ENCODE measurements at regions not wholly inside any gene's neighbourhood (a gene's known extent, or its start where the extent isn't known, plus 50 kb on each side); places are given as distances from the start of the nearest gene placed in this dataset.

GRCh38 chr2:62284471-62284870 is 88.6 kb downstream of the B3GNT2 start:
- H3K36me3 ChIP-seq (ENCODE audit: control insufficient read depth in 4 of 4, insufficient read depth in 3 of 4, low read depth in 1 of 4, low read length in 3 of 4), result no peaks in the 10 kb centered on the region
- no peak overlapping the region for H3K27ac ChIP-seq (ENCODE audit: low read depth in 1 of 2, low read length in 2 of 2)
- peaks cover 3 to 9% (median 4%) of the 10 kb centered on the region in 4 donors for H3K9me3 ChIP-seq (ENCODE audit: control insufficient read depth in 4 of 4, low read length in 3 of 4)
- TF ChIP-seq HNF4G (IDR thresholded peaks at IDR 0.05) (no peak), REST (IDR thresholded peaks at IDR 0.05) (no peak), FOXA2 (IDR thresholded peaks at IDR 0.05) (no peak), HNF4A (conservative IDR thresholded peaks at IDR 0.05) (no peak), TAF1 (conservative IDR thresholded peaks at IDR 0.05) (no peak), RAD21 (IDR thresholded peaks at IDR 0.05) (no peak), SP1 (IDR thresholded peaks at IDR 0.05) (no peak), NR2F2 (IDR thresholded peaks at IDR 0.05) (no peak), GABPA (IDR thresholded peaks at IDR 0.05 in 1 of 2, conservative IDR thresholded peaks at IDR 0.05 in 1 of 2) (no peak), EGR1 (IDR thresholded peaks at IDR 0.05; ENCODE audit: low read depth in 2 of 2) (no peak), YY1 (IDR thresholded peaks at IDR 0.05) (no peak)
- TF ChIP-seq, protein P1, sequence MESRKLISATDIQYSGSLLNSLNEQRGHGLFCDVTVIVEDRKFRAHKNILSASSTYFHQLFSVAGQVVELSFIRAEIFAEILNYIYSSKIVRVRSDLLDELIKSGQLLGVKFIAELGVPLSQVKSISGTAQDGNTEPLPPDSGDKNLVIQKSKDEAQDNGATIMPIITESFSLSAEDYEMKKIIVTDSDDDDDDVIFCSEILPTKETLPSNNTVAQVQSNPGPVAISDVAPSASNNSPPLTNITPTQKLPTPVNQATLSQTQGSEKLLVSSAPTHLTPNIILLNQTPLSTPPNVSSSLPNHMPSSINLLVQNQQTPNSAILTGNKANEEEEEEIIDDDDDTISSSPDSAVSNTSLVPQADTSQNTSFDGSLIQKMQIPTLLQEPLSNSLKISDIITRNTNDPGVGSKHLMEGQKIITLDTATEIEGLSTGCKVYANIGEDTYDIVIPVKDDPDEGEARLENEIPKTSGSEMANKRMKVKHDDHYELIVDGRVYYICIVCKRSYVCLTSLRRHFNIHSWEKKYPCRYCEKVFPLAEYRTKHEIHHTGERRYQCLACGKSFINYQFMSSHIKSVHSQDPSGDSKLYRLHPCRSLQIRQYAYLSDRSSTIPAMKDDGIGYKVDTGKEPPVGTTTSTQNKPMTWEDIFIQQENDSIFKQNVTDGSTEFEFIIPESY (IDR thresholded peaks at IDR 0.05), result no peak
- TF ChIP-seq, protein P2, sequence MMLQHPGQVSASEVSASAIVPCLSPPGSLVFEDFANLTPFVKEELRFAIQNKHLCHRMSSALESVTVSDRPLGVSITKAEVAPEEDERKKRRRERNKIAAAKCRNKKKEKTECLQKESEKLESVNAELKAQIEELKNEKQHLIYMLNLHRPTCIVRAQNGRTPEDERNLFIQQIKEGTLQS (IDR thresholded peaks at IDR 0.05), result no peak
- no peak overlapping the region for H3K4me3 ChIP-seq (ENCODE audit: low read depth in 1 of 3, low read length in 3 of 3)
- DNase-seq (ENCODE audit: low spot score), result no peak
- H3K27me3 ChIP-seq (ENCODE audit: control insufficient read depth in 4 of 4, insufficient read depth in 4 of 4, low read length in 3 of 4), result no peaks in the 10 kb centered on the region
- WGBS, result over 99% methylated on average over 2 of the region's 2 CpGs
- H3K4me1 ChIP-seq (ENCODE audit: control insufficient read depth in 4 of 4, insufficient read depth in 4 of 4, low read length in 3 of 4), result peaks cover 0 to 3% (median 1%) of the 10 kb centered on the region in 4 donors
- no peak overlapping the region for H3K9ac ChIP-seq (ENCODE audit: low read depth in 1 of 2, low read length in 2 of 2)

DNA sequence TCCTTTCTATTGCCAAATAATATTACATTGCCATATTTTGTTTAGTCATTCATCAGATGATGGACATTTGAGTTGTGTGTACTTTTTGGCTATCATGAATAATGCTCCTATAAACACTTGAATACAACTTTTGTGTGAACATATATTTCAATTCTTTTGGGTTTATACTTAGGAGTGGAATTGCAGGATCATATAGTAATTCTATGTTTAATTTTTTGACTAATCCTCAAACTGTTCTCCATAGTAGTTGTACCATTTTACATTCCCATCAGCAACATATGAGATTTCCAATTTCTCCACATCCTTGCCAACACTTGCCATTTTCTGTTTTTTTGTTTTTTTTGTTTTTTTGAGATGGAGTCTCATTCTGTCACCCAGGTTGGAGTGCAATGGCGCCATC is 87.2 kb downstream of the B3GNT2 start:
- H3K4me1 ChIP-seq (ENCODE audit: control insufficient read depth in 4 of 4, insufficient read depth in 4 of 4, low read length in 3 of 4), result peaks cover 0 to 3% (median 1%) of the 10 kb centered on the region in 4 donors
- no peaks in the 10 kb centered on the region for H3K36me3 ChIP-seq (ENCODE audit: control insufficient read depth in 4 of 4, insufficient read depth in 3 of 4, low read depth in 1 of 4, low read length in 3 of 4)
- no peaks in the 10 kb centered on the region for H3K27me3 ChIP-seq (ENCODE audit: control insufficient read depth in 4 of 4, insufficient read depth in 4 of 4, low read length in 3 of 4)
- no peak overlapping the region for H3K27ac ChIP-seq (ENCODE audit: low read depth in 1 of 2, low read length in 2 of 2)
- no peak for TF ChIP-seq RXRA (IDR thresholded peaks at IDR 0.05)
- TF ChIP-seq JUND (IDR thresholded peaks at IDR 0.05), result no peak
- no peak for TF ChIP-seq RAD21 (IDR thresholded peaks at IDR 0.05)
- TF ChIP-seq YY1 (IDR thresholded peaks at IDR 0.05), result no peak
- TF ChIP-seq HNF4G (IDR thresholded peaks at IDR 0.05), result no peak
- TF ChIP-seq EGR1 (IDR thresholded peaks at IDR 0.05; ENCODE audit: low read depth in 2 of 2), result no peak
- TF ChIP-seq HNF4A (conservative IDR thresholded peaks at IDR 0.05), result no peak
- no peak for TF ChIP-seq GABPA (IDR thresholded peaks at IDR 0.05 in 1 of 2, conservative IDR thresholded peaks at IDR 0.05 in 1 of 2)
- TF ChIP-seq, protein P2 (IDR thresholded peaks at IDR 0.05), result no peak
- TF ChIP-seq SP1 (IDR thresholded peaks at IDR 0.05), result no peak
- TF ChIP-seq, protein P1 (IDR thresholded peaks at IDR 0.05), result no peak
- TF ChIP-seq, protein P3, sequence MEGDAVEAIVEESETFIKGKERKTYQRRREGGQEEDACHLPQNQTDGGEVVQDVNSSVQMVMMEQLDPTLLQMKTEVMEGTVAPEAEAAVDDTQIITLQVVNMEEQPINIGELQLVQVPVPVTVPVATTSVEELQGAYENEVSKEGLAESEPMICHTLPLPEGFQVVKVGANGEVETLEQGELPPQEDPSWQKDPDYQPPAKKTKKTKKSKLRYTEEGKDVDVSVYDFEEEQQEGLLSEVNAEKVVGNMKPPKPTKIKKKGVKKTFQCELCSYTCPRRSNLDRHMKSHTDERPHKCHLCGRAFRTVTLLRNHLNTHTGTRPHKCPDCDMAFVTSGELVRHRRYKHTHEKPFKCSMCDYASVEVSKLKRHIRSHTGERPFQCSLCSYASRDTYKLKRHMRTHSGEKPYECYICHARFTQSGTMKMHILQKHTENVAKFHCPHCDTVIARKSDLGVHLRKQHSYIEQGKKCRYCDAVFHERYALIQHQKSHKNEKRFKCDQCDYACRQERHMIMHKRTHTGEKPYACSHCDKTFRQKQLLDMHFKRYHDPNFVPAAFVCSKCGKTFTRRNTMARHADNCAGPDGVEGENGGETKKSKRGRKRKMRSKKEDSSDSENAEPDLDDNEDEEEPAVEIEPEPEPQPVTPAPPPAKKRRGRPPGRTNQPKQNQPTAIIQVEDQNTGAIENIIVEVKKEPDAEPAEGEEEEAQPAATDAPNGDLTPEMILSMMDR (IDR thresholded peaks at IDR 0.05; ENCODE audit: low read depth, low read length, missing input control), result no peak
- no peak for TF ChIP-seq TAF1 (conservative IDR thresholded peaks at IDR 0.05)
- TF ChIP-seq FOXA1 (IDR thresholded peaks at IDR 0.05), result no peak
- no peak for TF ChIP-seq FOXA2 (IDR thresholded peaks at IDR 0.05)
- TF ChIP-seq, protein P4, sequence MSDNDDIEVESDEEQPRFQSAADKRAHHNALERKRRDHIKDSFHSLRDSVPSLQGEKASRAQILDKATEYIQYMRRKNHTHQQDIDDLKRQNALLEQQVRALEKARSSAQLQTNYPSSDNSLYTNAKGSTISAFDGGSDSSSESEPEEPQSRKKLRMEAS (IDR thresholded peaks at IDR 0.05), result no peak
- TF ChIP-seq NR2F2 (IDR thresholded peaks at IDR 0.05), result no peak
- no peak overlapping the region for H3K9ac ChIP-seq (ENCODE audit: low read depth in 1 of 2, low read length in 2 of 2)
- H3K9me3 ChIP-seq (ENCODE audit: control insufficient read depth in 4 of 4, low read length in 3 of 4), result peaks cover 3 to 9% (median 4%) of the 10 kb centered on the region in 4 donors
- 97% methylated on average over 1 of the region's 1 CpG for WGBS
- DNase-seq (ENCODE audit: low spot score), result no peak
- H3K4me3 ChIP-seq (ENCODE audit: low read depth in 1 of 3, low read length in 3 of 3), result no peak overlapping the region

All from liver (tissue), 8 donors.